NCI-H69 (cell line): ENCODE measurements at regions not wholly inside any gene's neighbourhood (a gene's known extent, or its start where the extent isn't known, plus 50 kb on each side); places are given as distances from the start of the nearest gene placed in this dataset.
A peak's percentile ranks its signal among the peaks of the same experiment; 100 is the strongest.
"Not testable (repeated sequence)": the region's sequence is repeated elsewhere in the genome, so short reads cannot be mapped to it uniquely, and the experiment has no call there.

Experiments
- DNase-seq: peaks from one replicate; lab custom pipeline; 2025; lab: John Stamatoyannopoulos, UW

- DNase-seq: not testable (repeated sequence)
Measured at GRCh38 chr6:11452106-11452505, 85.4 kb upstream of the TMEM170B start.

- DNase-seq: no peak
Measured at GRCh38 chr6:11450037-11450436, 87.5 kb upstream of the TMEM170B start.

GRCh38 chr6:11449408-11449807, 88.1 kb upstream of the TMEM170B start:
- no peak for DNase-seq

- DNase-seq: no peak
Measured at GRCh38 chr6:11448038-11448437, 89.5 kb upstream of the TMEM170B start.

- DNase-seq: no peak
Measured at GRCh38 chr6:11447265-11447664, 90.3 kb upstream of the TMEM170B start.

GRCh38 chr6:11445146-11445545, 92.4 kb upstream of the TMEM170B start:
- no peak for DNase-seq

- DNase-seq: not testable (repeated sequence)
Measured at GRCh38 chr6:11443125-11443524, 94.4 kb upstream of the TMEM170B start.

- DNase-seq: no peak
Measured at GRCh38 chr6:11442495-11442894, 95.1 kb upstream of the TMEM170B start.

- no peak for DNase-seq
Measured at GRCh38 chr6:11439876-11440275, 97.7 kb upstream of the TMEM170B start.

- no peak for DNase-seq
Measured at GRCh38 chr6:11439017-11439420, 98.5 kb upstream of the TMEM170B start.

GRCh38 chr6:11437824-11438459, 99.6 kb upstream of the TMEM170B start:
- no peak for DNase-seq

GRCh38 chr6:11436508-11437096, 100.9 kb upstream of the TMEM170B start:
- DNase-seq: no peak

- no peak for DNase-seq
Measured at GRCh38 chr6:11434565-11435326, 102.8 kb upstream of the TMEM170B start.

GRCh38 chr6:11433860-11434259, 103.7 kb upstream of the TMEM170B start:
- DNase-seq: no peak

- no peak for DNase-seq
Measured at GRCh38 chr6:11432713-11433450, 104.7 kb upstream of the TMEM170B start.

- no peak for DNase-seq
Measured at GRCh38 chr6:11432091-11432490, 105.5 kb upstream of the TMEM170B start.

- no peak for DNase-seq
Measured at GRCh38 chr6:11431455-11431937, 106.1 kb upstream of the TMEM170B start.

- no peak for DNase-seq
Measured at GRCh38 chr6:11430036-11430435, 107.5 kb upstream of the TMEM170B start.

GRCh38 chr6:11429577-11429976, 108.0 kb upstream of the TMEM170B start:
- DNase-seq: peak; percentile 45

- DNase-seq: no peak
Measured at GRCh38 chr6:11428895-11429294, 108.7 kb upstream of the TMEM170B start.

- DNase-seq: no peak
Measured at GRCh38 chr6:11428371-11428770, 109.2 kb upstream of the TMEM170B start.

- DNase-seq: no peak
Measured at GRCh38 chr6:11427723-11428245, 109.8 kb upstream of the TMEM170B start.
